VCaP (cell line): ENCODE measurements at regions not wholly inside any gene's neighbourhood (a gene's known extent, or its start where the extent isn't known, plus 50 kb on each side); places are given as distances from the start of the nearest gene placed in this dataset.
"Not testable (repeated sequence)": the region's sequence is repeated elsewhere in the genome, so short reads cannot be mapped to it uniquely, and the experiment has no call there.

Experiments
- H3K27ac ChIP-seq: fragments of 450-650 bp; 2 replicates; pipeline ENCODE4 v1.5.1; 2017
- CTCF ChIP-seq: fragments of 450-650 bp; conservative IDR thresholded peaks from 2 replicates; pipeline ENCODE4 v1.5.1; 2017; ENCODE audit warnings: mild to moderate bottlenecking, moderate library complexity

GRCh38 chr14:82796086-82796485 is 1262.4 kb upstream of the SEL1L start:
- H3K27ac ChIP-seq, result no peak overlapping the region
- no peak for TF ChIP-seq CTCF

- no peak overlapping the region for H3K27ac ChIP-seq
- no peak for TF ChIP-seq CTCF
Measured at GRCh38 chr14:82798276-82798675, 1264.6 kb upstream of the SEL1L start.

GRCh38 chr14:82805892-82806825 is 1272.5 kb upstream of the SEL1L start:
- TF ChIP-seq CTCF, result no peak
- H3K27ac ChIP-seq, result no peak overlapping the region

GRCh38 chr14:82811246-82811645 is 1277.6 kb upstream of the SEL1L start:
- H3K27ac ChIP-seq, result no peak overlapping the region
- no peak for TF ChIP-seq CTCF

GRCh38 chr14:82814339-82814738 is 1280.7 kb upstream of the SEL1L start:
- not testable (repeated sequence) for H3K27ac ChIP-seq

- no peak for TF ChIP-seq CTCF
- H3K27ac ChIP-seq, result no peak overlapping the region
Measured at GRCh38 chr14:82830596-82830995, 1296.9 kb upstream of the SEL1L start.

- H3K27ac ChIP-seq, result no peak overlapping the region
- no peak for TF ChIP-seq CTCF
Measured at GRCh38 chr14:82836256-82836950, 1302.8 kb upstream of the SEL1L start.
